Trophoblast cell (in vitro differentiated cells and primary cell): ENCODE measurements at regions not wholly inside any gene's neighbourhood (a gene's known extent, or its start where the extent isn't known, plus 50 kb on each side); places are given as distances from the start of the nearest gene placed in this dataset.

Source experiments
- DNase-seq, 2 donors: peaks; one replicate each; pipeline ENCODE4 v3.0.0-alpha.2; 2016
- H2AFZ ChIP-seq: 2 replicates; pipeline ENCODE4 v1.6.1; 2013; ENCODE audit warnings: low read length, moderate library complexity, mild to moderate bottlenecking; ENCODE audit not compliant: insufficient read depth, poor library complexity
- H2AK5ac ChIP-seq: 2 replicates; pipeline ENCODE4 v1.6.1; 2013; ENCODE audit warnings: mild to moderate bottlenecking, low read length
- H2BK120ac ChIP-seq: 2 replicates; pipeline ENCODE4 v1.6.1; 2013; ENCODE audit warnings: low read length, mild to moderate bottlenecking, moderate library complexity; ENCODE audit not compliant: insufficient read depth, poor library complexity
- H2BK12ac ChIP-seq: 2 replicates; pipeline ENCODE4 v1.6.1; 2013; ENCODE audit warnings: mild to moderate bottlenecking, low read length, moderate library complexity
- H2BK5ac ChIP-seq: 2 replicates; pipeline ENCODE4 v1.6.1; 2013; ENCODE audit warnings: low read length, low read depth, moderate library complexity, mild to moderate bottlenecking; ENCODE audit not compliant: poor library complexity
- H3K14ac ChIP-seq: 2 replicates; pipeline ENCODE4 v1.6.1; 2013; ENCODE audit warnings: mild to moderate bottlenecking, low read length
- H3K18ac ChIP-seq: 2 replicates; pipeline ENCODE4 v1.6.1; 2013; ENCODE audit warnings: mild to moderate bottlenecking, low read length
- H3K23ac ChIP-seq: 2 replicates; pipeline ENCODE4 v1.6.1; 2013; ENCODE audit warnings: low read length
- H3K27ac ChIP-seq: 2 replicates; pipeline ENCODE4 v1.5.1; 2013; ENCODE audit warnings: low read depth, mild to moderate bottlenecking, inconsistent platforms, low read length, moderate library complexity
- H3K27me3 ChIP-seq: 2 replicates; pipeline ENCODE4 v1.6.1; 2013; ENCODE audit warnings: inconsistent platforms, mild to moderate bottlenecking, low read length, moderate library complexity; ENCODE audit not compliant: insufficient read depth
- H3K36me3 ChIP-seq, 2 experiments: 1 replicate in 1 of 2; 2 replicates in 1 of 2; pipeline ENCODE4 v1.6.1; 2013; ENCODE audit warnings: low read length in 2 of 2, mild to moderate bottlenecking in 2 of 2, moderate library complexity in 1 of 2; ENCODE audit not compliant: insufficient read depth in 2 of 2, control insufficient read depth in 1 of 2
- H3K4ac ChIP-seq: 2 replicates; pipeline ENCODE4 v1.6.1; 2013; ENCODE audit warnings: low read depth, mild to moderate bottlenecking, low read length, moderate library complexity
- H3K4me1 ChIP-seq, 2 experiments: 1 replicate in 1 of 2; 2 replicates in 1 of 2; pipeline ENCODE4 v1.6.1; 2013; ENCODE audit warnings: low read length in 2 of 2, mild to moderate bottlenecking in 2 of 2, moderate library complexity in 1 of 2; ENCODE audit not compliant: insufficient read depth in 2 of 2, control insufficient read depth in 1 of 2
- H3K4me2 ChIP-seq: 2 replicates; pipeline ENCODE4 v1.6.1; 2013; ENCODE audit warnings: inconsistent platforms, mild to moderate bottlenecking, low read length, moderate library complexity
- H3K4me3 ChIP-seq: 2 replicates; pipeline ENCODE4 v1.5.1; 2013; ENCODE audit warnings: mild to moderate bottlenecking, low read depth, low read length, inconsistent platforms
- H3K79me1 ChIP-seq: one replicate; pipeline ENCODE4 v1.6.1; 2013; ENCODE audit warnings: low read length
- H3K79me2 ChIP-seq: 2 replicates; pipeline ENCODE4 v1.6.1; 2013; ENCODE audit warnings: low read length, mild to moderate bottlenecking; ENCODE audit not compliant: control insufficient read depth, insufficient read depth, poor library complexity
- H3K9ac ChIP-seq: 2 replicates; pipeline ENCODE4 v1.6.1; 2013; ENCODE audit warnings: mild to moderate bottlenecking, low read length
- H3K9me3 ChIP-seq: 2 replicates; pipeline ENCODE4 v1.6.1; 2013; ENCODE audit warnings: low read depth, mild to moderate bottlenecking, control low read depth, inconsistent platforms, low read length; ENCODE audit not compliant: insufficient read depth
- H4K12ac ChIP-seq: 2 replicates; pipeline ENCODE4 v1.6.1; 2013; ENCODE audit warnings: low read depth, mild to moderate bottlenecking, low read length, moderate library complexity
- H4K8ac ChIP-seq: 2 replicates; pipeline ENCODE4 v1.6.1; 2013; ENCODE audit warnings: low read depth, mild to moderate bottlenecking, low read length, moderate library complexity
- H4K91ac ChIP-seq: one replicate; pipeline ENCODE4 v1.6.1; 2013; ENCODE audit warnings: low read depth, mild to moderate bottlenecking, low read length, moderate library complexity
- WGBS: extraction: QIAGEN DNeasy Blood & Tissue Kit; methylation state at CpG from one replicate; pipeline ENCODE4 v1.1.7; 2013; ENCODE audit warnings: missing lambda C conversion rate; ENCODE audit not compliant: insufficient read length, insufficient coverage; ENCODE audit errors: extremely low coverage; 5-methylcytosine and 5-hydroxymethylcytosine counted together

GRCh38 chr7:13293264-13294002, 606.0 kb downstream of the ARL4A start:
- Histone ChIP-seq H3K18ac (no peak overlapping the region), H3K79me1 (no peaks in the 10 kb centered on the region), H3K36me3 (no peaks in the 10 kb centered on the region), H3K4ac (no peak overlapping the region), H3K9ac (no peak overlapping the region), H2AK5ac (no peak overlapping the region), H3K4me1 (no peaks in the 10 kb centered on the region), H4K8ac (no peak overlapping the region), H4K91ac (no peak overlapping the region), H3K4me3 (no peak overlapping the region), H3K27ac (no peak overlapping the region), H3K23ac (no peak overlapping the region), H3K27me3 (no peaks in the 10 kb centered on the region), H2AFZ (no peak overlapping the region), H3K14ac (no peak overlapping the region), H2BK12ac (no peak overlapping the region), H3K4me2 (no peak overlapping the region), H3K79me2 (no peaks in the 10 kb centered on the region), H2BK5ac (no peak overlapping the region), H2BK120ac (no peak overlapping the region), H3K9me3 (no peaks in the 10 kb centered on the region), H4K12ac (no peak overlapping the region)
- no peak for DNase-seq
- WGBS, result no CpG with 5 or more reads among the region's 2 CpGs

- no peak overlapping the region for H3K18ac ChIP-seq
- no peak overlapping the region for H2AFZ ChIP-seq
- no peak overlapping the region for H3K4ac ChIP-seq
- H3K14ac ChIP-seq, result no peak overlapping the region
- no peaks in the 10 kb centered on the region for H3K79me2 ChIP-seq
- H3K9me3 ChIP-seq, result no peaks in the 10 kb centered on the region
- H3K4me1 ChIP-seq, result no peaks in the 10 kb centered on the region
- H4K12ac ChIP-seq, result no peak overlapping the region
- no peak overlapping the region for H3K9ac ChIP-seq
- no peaks in the 10 kb centered on the region for H3K36me3 ChIP-seq
- H2BK5ac ChIP-seq, result no peak overlapping the region
- no peak overlapping the region for H3K4me2 ChIP-seq
- H4K91ac ChIP-seq, result no peak overlapping the region
- no peak overlapping the region for H2BK12ac ChIP-seq
- no peaks in the 10 kb centered on the region for H3K27me3 ChIP-seq
- no peak for DNase-seq
- no peak overlapping the region for H4K8ac ChIP-seq
- no peaks in the 10 kb centered on the region for H3K79me1 ChIP-seq
- no peak overlapping the region for H2BK120ac ChIP-seq
- no peak overlapping the region for H3K4me3 ChIP-seq
- H3K23ac ChIP-seq, result no peak overlapping the region
- no peak overlapping the region for H2AK5ac ChIP-seq
- H3K27ac ChIP-seq, result no peak overlapping the region
Observed at GRCh38 chr7:13307040-13307439, 619.6 kb downstream of the ARL4A start.

- no peak overlapping the region for H3K14ac ChIP-seq
- no peak overlapping the region for H3K4me3 ChIP-seq
- no peaks in the 10 kb centered on the region for H3K36me3 ChIP-seq
- no peak overlapping the region for H3K9ac ChIP-seq
- no peak overlapping the region for H3K23ac ChIP-seq
- no peak overlapping the region for H2BK120ac ChIP-seq
- no peak overlapping the region for H3K18ac ChIP-seq
- no peak overlapping the region for H3K4me2 ChIP-seq
- H4K8ac ChIP-seq, result no peak overlapping the region
- no peak overlapping the region for H2AFZ ChIP-seq
- no peak overlapping the region for H2BK5ac ChIP-seq
- no peaks in the 10 kb centered on the region for H3K79me1 ChIP-seq
- no peak overlapping the region for H3K4ac ChIP-seq
- DNase-seq, result no peak
- H3K27ac ChIP-seq, result no peak overlapping the region
- no peak overlapping the region for H2BK12ac ChIP-seq
- no peaks in the 10 kb centered on the region for H3K79me2 ChIP-seq
- no peak overlapping the region for H4K12ac ChIP-seq
- H3K9me3 ChIP-seq, result no peaks in the 10 kb centered on the region
- H3K4me1 ChIP-seq, result no peaks in the 10 kb centered on the region
- H4K91ac ChIP-seq, result no peak overlapping the region
- H3K27me3 ChIP-seq, result no peaks in the 10 kb centered on the region
- no peak overlapping the region for H2AK5ac ChIP-seq
Observed at GRCh38 chr7:13308423-13308822, 621.0 kb downstream of the ARL4A start.

GRCh38 chr7:13309535-13309934, 622.1 kb downstream of the ARL4A start:
- Histone ChIP-seq H2AFZ (no peak overlapping the region), H3K9ac (no peak overlapping the region)

More at GRCh38 chr7:13309535-13309934, 622.1 kb downstream of the ARL4A start:
- Histone ChIP-seq H3K27me3 (no peaks in the 10 kb centered on the region), H3K4me3 (no peak overlapping the region), H2BK5ac (no peak overlapping the region), H3K4me1 (no peaks in the 10 kb centered on the region), H3K79me1 (no peaks in the 10 kb centered on the region), H2AK5ac (no peak overlapping the region), H3K23ac (no peak overlapping the region), H3K36me3 (no peaks in the 10 kb centered on the region), H4K12ac (no peak overlapping the region), H2BK12ac (no peak overlapping the region), H3K27ac (no peak overlapping the region), H2BK120ac (no peak overlapping the region), H4K91ac (no peak overlapping the region), H3K4ac (no peak overlapping the region), H3K9me3 (peaks cover 2% of the 10 kb centered on the region), H4K8ac (no peak overlapping the region), H3K79me2 (no peaks in the 10 kb centered on the region), H3K4me2 (no peak overlapping the region), H3K14ac (no peak overlapping the region), H3K18ac (no peak overlapping the region)
- no peak for DNase-seq
